ENCODE measurements at regions not wholly inside any gene's neighbourhood (a gene's known extent, or its start where the extent isn't known, plus 50 kb on each side); places are given as distances from the start of the nearest gene placed in this dataset.

DNA sequence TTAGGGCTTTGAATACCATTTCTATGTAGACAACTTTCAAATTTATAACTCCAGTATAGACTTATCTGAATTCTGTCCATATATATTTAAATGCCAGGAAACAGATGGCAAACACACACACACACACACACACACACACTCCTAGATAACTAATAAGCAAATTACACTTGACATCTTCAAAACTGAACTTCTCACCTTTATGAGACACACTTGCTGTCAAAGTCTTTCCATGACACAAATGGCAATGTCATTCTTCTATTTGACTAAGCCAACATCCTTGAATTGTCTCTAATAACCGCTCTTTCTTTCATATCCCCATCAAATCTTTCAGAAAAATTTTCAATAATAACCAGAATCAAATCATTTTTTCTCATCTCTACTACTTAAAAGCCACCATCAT, 402.4 kb downstream of the PCDH18 start:
- TF ChIP-seq, protein P1, sequence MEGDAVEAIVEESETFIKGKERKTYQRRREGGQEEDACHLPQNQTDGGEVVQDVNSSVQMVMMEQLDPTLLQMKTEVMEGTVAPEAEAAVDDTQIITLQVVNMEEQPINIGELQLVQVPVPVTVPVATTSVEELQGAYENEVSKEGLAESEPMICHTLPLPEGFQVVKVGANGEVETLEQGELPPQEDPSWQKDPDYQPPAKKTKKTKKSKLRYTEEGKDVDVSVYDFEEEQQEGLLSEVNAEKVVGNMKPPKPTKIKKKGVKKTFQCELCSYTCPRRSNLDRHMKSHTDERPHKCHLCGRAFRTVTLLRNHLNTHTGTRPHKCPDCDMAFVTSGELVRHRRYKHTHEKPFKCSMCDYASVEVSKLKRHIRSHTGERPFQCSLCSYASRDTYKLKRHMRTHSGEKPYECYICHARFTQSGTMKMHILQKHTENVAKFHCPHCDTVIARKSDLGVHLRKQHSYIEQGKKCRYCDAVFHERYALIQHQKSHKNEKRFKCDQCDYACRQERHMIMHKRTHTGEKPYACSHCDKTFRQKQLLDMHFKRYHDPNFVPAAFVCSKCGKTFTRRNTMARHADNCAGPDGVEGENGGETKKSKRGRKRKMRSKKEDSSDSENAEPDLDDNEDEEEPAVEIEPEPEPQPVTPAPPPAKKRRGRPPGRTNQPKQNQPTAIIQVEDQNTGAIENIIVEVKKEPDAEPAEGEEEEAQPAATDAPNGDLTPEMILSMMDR (IDR thresholded peaks at IDR 0.05; ENCODE audit: control extremely low read depth, extremely low read depth, low read depth, missing control alignments), result no peak
- CTCF ChIA-PET, result no interaction called here
- POLR2A ChIA-PET, result no interaction called here
- no peak for DNase-seq (ENCODE audit: extremely low spot score)

DNA sequence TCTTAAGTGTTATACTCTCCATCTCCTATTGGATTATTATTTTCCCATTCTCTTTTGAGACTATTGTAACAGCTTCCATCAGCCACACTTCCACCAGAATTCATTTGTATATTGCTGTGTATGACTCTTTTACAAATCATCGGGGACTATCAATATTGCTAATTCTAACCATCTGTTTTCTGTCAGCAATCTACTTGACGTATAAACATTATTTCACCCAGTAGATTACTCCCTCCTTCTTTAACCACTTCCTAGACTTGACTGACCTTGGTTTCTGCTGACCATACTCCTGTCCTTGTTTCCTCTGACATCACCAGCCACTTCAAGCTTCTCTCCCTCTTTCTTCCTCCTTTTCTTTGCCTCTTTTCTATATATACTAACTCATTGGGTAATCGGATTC, 402.9 kb downstream of the PCDH18 start:
- POLR2A ChIA-PET, result no interaction called here
- no peak for DNase-seq (ENCODE audit: extremely low spot score)
- TF ChIP-seq, protein P1 (IDR thresholded peaks at IDR 0.05; ENCODE audit: control extremely low read depth, extremely low read depth, low read depth, missing control alignments), result no peak
- CTCF ChIA-PET, result no interaction called here

DNA sequence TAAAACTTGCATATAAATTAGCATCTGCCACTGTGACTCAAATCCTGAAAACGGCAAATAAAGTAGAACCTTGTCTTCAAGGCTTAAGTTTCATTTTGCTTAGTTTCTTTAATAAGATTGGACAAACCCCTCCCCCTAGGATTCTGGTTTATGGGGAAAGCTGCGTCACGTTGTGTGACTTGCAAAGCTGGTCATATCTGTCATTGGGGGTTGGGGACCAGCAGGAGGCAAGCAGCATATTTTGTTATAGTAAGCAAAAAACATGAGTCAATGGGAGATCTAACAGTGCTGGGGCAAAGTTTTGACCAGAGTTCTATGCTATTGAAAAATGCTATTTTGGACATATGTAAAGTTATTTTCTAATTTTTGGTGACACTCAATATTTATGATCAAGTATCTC, 407.3 kb downstream of the PCDH18 start:
- POLR2A ChIA-PET, result no interaction called here
- DNase-seq (ENCODE audit: extremely low spot score), result no peak
- CTCF ChIA-PET, result interaction anchor here (0.8 to 2.0 kb wide), 6 partner anchors 20 to 1746 kb away, joined by 3 to 12 read pairs (median 4); no protein-coding TSS in a partner anchor

DNA sequence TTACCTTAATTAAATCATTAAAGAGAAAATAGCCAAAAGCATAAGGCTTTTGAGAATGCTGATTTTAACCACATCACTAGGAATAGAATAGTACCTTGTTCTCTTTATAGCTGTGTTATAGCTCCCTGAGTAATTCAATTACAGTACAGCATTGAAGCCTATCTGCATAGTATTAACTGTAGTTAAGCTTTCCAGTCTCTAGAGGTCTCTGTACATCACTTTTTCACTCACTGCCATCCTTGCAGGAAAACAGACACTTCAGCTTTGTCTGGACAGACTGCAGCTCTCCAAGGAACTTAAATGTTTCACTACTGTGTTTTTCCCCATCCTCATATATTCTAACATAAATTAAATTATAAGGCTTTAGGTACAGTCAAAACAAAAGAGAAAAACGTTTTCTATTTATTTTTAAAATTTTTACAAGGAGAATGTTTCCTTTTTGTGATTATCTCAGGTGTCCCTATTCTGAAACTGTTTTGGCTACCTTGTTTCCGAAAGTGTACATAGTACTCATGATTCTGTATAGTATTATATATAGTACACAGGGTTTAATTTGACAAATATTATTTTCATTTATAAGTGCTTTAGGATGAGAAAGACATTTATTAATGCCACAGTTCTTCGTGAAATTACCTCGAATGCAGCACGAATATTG, 407.9 kb downstream of the PCDH18 start:
- POLR2A ChIA-PET, result no interaction called here
- CTCF ChIA-PET, result interaction anchor here (0.7 to 2.0 kb wide), 15 partner anchors 8 to 1746 kb away, joined by 3 to 12 read pairs (median 3); no protein-coding TSS in a partner anchor

More for the DNA sequence above, 407.3 kb downstream of the PCDH18 start:
- TF ChIP-seq, protein P1 (IDR thresholded peaks at IDR 0.05; ENCODE audit: control extremely low read depth, extremely low read depth, low read depth, missing control alignments), result no peak

DNA sequence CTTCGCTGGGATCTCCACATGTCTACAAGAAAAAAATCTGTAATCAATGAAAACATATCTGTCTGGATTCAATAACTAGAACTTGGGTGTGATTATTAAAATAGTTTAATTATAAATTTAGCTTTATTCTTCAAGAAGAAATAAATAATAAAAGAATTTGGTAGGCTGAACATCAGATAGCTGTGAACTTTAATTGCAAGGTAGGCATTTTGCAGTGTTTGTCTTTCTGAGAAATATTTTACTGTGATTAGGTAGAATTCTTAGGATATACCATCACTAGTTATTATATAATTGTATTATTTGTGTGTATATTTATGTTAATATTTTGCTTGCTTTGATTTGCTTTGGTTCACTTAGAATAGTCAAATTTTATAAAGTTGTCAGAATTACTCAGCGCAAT, 409.4 kb downstream of the PCDH18 start:
- TF ChIP-seq, protein P1 (IDR thresholded peaks at IDR 0.05; ENCODE audit: control extremely low read depth, extremely low read depth, low read depth, missing control alignments), result no peak
- ChIA-PET POLR2A (no interaction called here), CTCF (interaction anchor here (1.7 kb wide), 1 partner anchor 15 kb away, joined by 4 read pairs; no protein-coding TSS in a partner anchor)
- DNase-seq (ENCODE audit: extremely low spot score), result no peak

More for the DNA sequence above, 407.9 kb downstream of the PCDH18 start:
- DNase-seq (ENCODE audit: extremely low spot score), result peak; percentile 8
- TF ChIP-seq, protein P1 (IDR thresholded peaks at IDR 0.05; ENCODE audit: control extremely low read depth, extremely low read depth, low read depth, missing control alignments), result peak; percentile 48

DNA sequence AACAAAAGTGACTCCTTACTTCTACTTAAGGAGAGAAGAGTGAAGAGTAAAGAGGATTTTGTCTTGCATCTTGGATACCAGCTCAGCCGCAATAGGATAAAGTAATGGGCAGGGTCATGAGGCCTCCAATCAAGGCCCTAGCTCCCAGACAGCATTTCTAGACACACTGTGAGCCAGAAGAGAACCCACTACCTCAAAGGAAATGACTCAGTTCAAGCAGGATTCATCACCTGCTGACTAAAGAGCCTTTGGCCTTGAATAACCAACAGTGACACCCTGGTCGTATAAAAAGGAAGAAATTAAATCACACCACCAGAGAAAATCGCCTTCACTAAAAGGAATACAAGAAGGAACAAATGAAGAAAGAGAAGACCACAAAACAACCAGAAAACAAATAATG, 416.1 kb downstream of the PCDH18 start:
- ChIA-PET CTCF (interaction anchor here (1.1 kb wide), 1 partner anchor 8 kb away, joined by 3 read pairs; no protein-coding TSS in a partner anchor), POLR2A (no interaction called here)
- TF ChIP-seq, protein P1 (IDR thresholded peaks at IDR 0.05; ENCODE audit: control extremely low read depth, extremely low read depth, low read depth, missing control alignments), result no peak
- DNase-seq (ENCODE audit: extremely low spot score), result no peak

Measured in GM10248 (cell line).